Progenitor cell of endocrine pancreas (in vitro differentiated cells): ENCODE measurements at regions not wholly inside any gene's neighbourhood (a gene's known extent, or its start where the extent isn't known, plus 50 kb on each side); places are given as distances from the start of the nearest gene placed in this dataset.

Experiments used
- DNase-seq: peaks from one replicate; pipeline ENCODE4 v3.0.0; 2021; ENCODE audit warnings: low spot score; ENCODE audit not compliant: unreplicated experiment
- H3K27ac Mint-ChIP-seq: 2 replicates; pipeline ENCODE4 v1.8.0; 2021; ENCODE audit warnings: mild to moderate bottlenecking, moderate library complexity, mixed read lengths
- H3K27me3 Mint-ChIP-seq: 2 replicates; pipeline ENCODE4 v1.8.0; 2021; ENCODE audit warnings: mixed read lengths
- H3K36me3 Mint-ChIP-seq: 2 replicates; pipeline ENCODE4 v1.8.0; 2022; ENCODE audit warnings: mixed read lengths; ENCODE audit not compliant: insufficient read depth
- H3K4me1 Mint-ChIP-seq: 2 replicates; pipeline ENCODE4 v1.8.0; 2021; ENCODE audit warnings: low read depth, mixed read lengths
- H3K4me3 Mint-ChIP-seq: 2 replicates; pipeline ENCODE4 v1.8.0; 2021; ENCODE audit warnings: low read depth, mild to moderate bottlenecking, moderate library complexity, mixed read lengths
- H3K9me3 Mint-ChIP-seq: 2 replicates; pipeline ENCODE4 v1.8.0; 2021; ENCODE audit warnings: low read depth, mixed read lengths
- TF ChIP-seq, protein P1 (sequence below): fragments of 200-600 bp; sonication (generic); IDR thresholded peaks from one replicate; pipeline ENCODE4 v1.5.0; 2021; ENCODE audit warnings: antibody characterized with exemption, mild to moderate bottlenecking; ENCODE audit not compliant: unreplicated experiment

DNA sequence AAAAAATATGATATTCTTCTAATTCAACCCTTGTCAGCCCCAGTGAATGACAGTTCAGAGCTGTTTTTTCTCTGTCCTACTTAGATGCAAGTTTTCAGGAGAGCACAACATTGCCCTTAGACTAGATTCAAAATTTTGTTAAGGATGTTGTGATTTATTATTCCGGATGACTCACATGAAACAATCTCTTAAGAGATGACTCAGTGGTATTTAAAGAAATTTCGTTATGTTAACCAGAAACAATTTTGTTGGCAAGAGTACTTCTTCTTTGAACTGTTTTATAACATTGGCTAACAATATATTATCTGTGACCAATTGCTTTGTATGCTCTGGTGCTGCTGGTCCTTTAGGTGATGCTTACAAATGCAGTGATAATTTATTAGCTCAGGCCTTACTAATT, 132.0 kb downstream of the IZUMO3 start:
- H3K9me3 Mint-ChIP-seq = no peaks in the 10 kb centered on the region
- no peak for DNase-seq
- H3K4me1 Mint-ChIP-seq = no peaks in the 10 kb centered on the region
- no peaks in the 10 kb centered on the region for H3K36me3 Mint-ChIP-seq
- no peak overlapping the region for H3K4me3 Mint-ChIP-seq
- H3K27me3 Mint-ChIP-seq = no peaks in the 10 kb centered on the region
- H3K27ac Mint-ChIP-seq = no peak overlapping the region
- TF ChIP-seq, protein P1, sequence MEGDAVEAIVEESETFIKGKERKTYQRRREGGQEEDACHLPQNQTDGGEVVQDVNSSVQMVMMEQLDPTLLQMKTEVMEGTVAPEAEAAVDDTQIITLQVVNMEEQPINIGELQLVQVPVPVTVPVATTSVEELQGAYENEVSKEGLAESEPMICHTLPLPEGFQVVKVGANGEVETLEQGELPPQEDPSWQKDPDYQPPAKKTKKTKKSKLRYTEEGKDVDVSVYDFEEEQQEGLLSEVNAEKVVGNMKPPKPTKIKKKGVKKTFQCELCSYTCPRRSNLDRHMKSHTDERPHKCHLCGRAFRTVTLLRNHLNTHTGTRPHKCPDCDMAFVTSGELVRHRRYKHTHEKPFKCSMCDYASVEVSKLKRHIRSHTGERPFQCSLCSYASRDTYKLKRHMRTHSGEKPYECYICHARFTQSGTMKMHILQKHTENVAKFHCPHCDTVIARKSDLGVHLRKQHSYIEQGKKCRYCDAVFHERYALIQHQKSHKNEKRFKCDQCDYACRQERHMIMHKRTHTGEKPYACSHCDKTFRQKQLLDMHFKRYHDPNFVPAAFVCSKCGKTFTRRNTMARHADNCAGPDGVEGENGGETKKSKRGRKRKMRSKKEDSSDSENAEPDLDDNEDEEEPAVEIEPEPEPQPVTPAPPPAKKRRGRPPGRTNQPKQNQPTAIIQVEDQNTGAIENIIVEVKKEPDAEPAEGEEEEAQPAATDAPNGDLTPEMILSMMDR = no peak

DNA sequence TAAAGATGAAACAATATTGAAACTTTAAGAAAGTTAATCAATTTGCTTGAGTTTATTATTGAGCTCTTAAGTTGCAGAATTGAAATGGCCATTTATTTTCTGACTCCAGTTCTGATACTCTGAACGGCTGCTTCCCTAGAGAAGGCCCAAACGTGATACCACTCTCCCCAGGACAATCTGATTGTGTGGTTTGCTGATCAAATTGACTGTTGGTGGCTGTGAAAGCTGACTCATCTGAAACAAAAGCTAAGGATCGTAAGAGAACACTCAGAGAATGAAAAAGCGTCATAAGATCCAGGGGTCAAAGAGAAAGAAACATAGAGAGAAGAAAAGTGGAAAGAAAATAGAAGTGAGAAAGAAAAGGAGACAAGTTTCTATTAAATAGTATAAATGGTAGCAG, 147.2 kb downstream of the IZUMO3 start:
- TF ChIP-seq, protein P1 = no peak
- no peak overlapping the region for H3K4me3 Mint-ChIP-seq
- H3K9me3 Mint-ChIP-seq = no peaks in the 10 kb centered on the region
- no peaks in the 10 kb centered on the region for H3K4me1 Mint-ChIP-seq
- no peaks in the 10 kb centered on the region for H3K27me3 Mint-ChIP-seq
- no peak for DNase-seq
- no peak overlapping the region for H3K27ac Mint-ChIP-seq
- H3K36me3 Mint-ChIP-seq = no peaks in the 10 kb centered on the region

DNA sequence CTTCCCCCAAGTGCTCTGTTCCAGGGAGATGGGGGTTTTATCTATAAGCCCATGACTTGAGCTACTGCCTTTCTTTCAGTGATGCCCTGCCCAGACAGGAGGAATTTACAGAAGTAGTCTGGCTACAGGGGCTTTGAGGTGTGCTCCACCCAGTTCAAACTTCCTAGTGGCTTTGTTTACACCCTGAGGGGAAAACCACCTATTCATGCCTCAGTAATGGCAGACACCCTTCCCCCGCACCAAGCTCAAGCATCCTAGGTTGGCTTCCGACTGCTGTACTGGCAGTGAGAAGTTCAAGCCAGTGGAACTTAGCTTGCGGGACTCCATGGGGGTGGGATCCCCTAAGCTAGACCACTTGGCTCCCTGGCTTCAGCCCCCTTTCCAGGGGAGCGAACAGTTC, 154.6 kb downstream of the IZUMO3 start:
- TF ChIP-seq, protein P1 = no peak
- no peaks in the 10 kb centered on the region for H3K36me3 Mint-ChIP-seq
- no peak overlapping the region for H3K4me3 Mint-ChIP-seq
- no peaks in the 10 kb centered on the region for H3K27me3 Mint-ChIP-seq
- no peaks in the 10 kb centered on the region for H3K4me1 Mint-ChIP-seq
- peaks cover 7% of the 10 kb centered on the region for H3K9me3 Mint-ChIP-seq
- DNase-seq = no peak
- no peak overlapping the region for H3K27ac Mint-ChIP-seq

DNA sequence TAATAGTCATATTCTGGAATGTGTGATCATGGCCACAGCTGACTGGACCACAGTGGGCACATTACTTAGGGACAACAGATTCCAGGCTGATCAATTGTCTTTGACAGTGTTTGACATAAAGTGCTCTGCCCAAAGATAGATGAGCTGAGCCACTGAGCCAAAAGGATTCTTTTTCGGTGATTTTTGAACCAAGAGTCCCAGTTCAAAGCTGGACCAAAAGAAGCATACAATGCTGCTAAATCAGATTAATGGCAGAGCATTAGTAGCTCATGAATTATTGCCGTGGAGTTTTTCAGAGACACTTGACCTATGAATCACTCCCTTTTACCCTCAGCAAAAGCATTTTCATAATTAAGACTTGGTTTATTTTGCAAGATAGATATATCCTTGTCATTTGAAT, 160.6 kb downstream of the IZUMO3 start:
- TF ChIP-seq, protein P1 = no peak

DNA sequence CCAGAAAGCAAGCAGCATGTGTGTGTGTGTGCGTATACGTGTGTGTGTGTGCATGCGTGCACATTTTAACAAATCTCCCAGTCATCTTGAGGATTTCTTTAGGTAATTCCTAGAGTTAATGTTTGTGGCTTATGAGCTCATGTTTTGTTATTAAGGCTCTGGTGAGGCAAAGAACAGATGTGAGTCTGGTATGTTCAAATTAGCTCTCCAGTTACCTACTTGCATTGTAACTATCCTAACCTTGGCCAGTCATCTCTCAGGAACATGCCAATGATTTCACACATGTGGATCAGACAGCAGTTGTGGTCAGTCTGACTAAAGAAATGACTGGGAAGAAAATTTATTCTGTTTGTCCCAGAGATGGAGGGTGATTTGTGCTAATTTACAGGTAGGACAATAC, 163.1 kb downstream of the IZUMO3 start:
- Mint-ChIP-seq H3K4me1 (no peaks in the 10 kb centered on the region), H3K27me3 (no peaks in the 10 kb centered on the region), H3K9me3 (peaks cover 4% of the 10 kb centered on the region), H3K36me3 (no peaks in the 10 kb centered on the region), H3K27ac (no peak overlapping the region), H3K4me3 (no peak overlapping the region)
- DNase-seq = no peak
- TF ChIP-seq, protein P1 = no peak

More for the DNA sequence above, 160.6 kb downstream of the IZUMO3 start:
- no peak overlapping the region for H3K4me3 Mint-ChIP-seq
- no peaks in the 10 kb centered on the region for H3K4me1 Mint-ChIP-seq
- H3K27me3 Mint-ChIP-seq = no peaks in the 10 kb centered on the region
- no peaks in the 10 kb centered on the region for H3K36me3 Mint-ChIP-seq
- peaks cover 7% of the 10 kb centered on the region for H3K9me3 Mint-ChIP-seq
- no peak for DNase-seq
- no peak overlapping the region for H3K27ac Mint-ChIP-seq
